ENCODE measurements at regions not wholly inside any gene's neighbourhood (a gene's known extent, or its start where the extent isn't known, plus 50 kb on each side); places are given as distances from the start of the nearest gene placed in this dataset.
A peak's percentile ranks its signal among the peaks of the same experiment; 100 is the strongest.

DNA sequence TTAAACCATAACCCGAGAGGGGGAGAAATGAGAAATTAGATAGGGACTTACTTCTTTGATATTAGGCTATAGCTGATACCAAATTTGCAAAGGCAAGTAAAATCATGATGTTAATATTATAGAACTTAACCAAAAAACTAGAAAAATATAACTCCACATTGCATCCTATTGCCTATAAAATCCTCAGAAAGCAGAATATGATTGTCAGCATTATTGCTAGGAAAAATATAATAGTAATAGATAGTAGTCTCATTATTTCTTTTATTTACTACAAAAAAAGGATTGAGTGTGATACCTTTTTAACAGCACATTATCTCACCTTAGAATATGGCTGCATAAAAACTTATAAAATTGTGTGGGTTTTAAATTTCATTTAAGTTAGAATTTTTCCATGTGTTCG is 206.5 kb upstream of the CDIN1 start:
- Histone ChIP-seq H3K27ac (ENCODE audit: low read length) (no peak overlapping the region), H3K4me1 (ENCODE audit: control insufficient read depth, insufficient read depth, low read length) (no peaks in the 10 kb centered on the region), H3K9me3 (ENCODE audit: control insufficient read depth, low read length) (no peaks in the 10 kb centered on the region), H3K4me3 (ENCODE audit: low read length) (no peak overlapping the region), H3K27me3 (ENCODE audit: control insufficient read depth, insufficient read depth) (no peaks in the 10 kb centered on the region)
- WGBS, result 93% methylated on average over 2 of the region's 2 CpGs
- DNase-seq (no peak), ATAC-seq (no peak)
- intact Hi-C loops (cut with DNase I), result no loop called here

DNA sequence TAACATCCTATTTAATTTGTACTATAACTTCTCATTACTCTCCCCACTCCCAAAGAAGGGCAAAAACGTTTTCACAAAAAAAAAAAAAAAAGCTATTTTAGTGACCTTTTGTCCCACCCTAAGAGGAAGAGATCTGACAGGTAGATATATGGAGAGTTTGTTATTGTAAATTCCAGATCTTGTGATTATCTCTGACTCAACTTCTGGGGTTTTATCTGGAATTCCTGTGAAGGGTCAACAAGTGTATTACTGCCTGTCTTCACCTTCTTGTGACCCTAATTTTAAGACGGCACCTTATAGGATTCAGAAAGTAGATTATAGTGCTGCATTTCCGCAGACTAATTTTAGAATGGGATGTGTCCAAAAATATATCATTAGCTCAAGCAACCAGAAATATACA is 205.9 kb upstream of the CDIN1 start:
- Histone ChIP-seq H3K27ac (ENCODE audit: low read length) (no peak overlapping the region), H3K9me3 (ENCODE audit: control insufficient read depth, low read length) (no peaks in the 10 kb centered on the region), H3K4me1 (ENCODE audit: control insufficient read depth, insufficient read depth, low read length) (no peaks in the 10 kb centered on the region), H3K27me3 (ENCODE audit: control insufficient read depth, insufficient read depth) (no peaks in the 10 kb centered on the region), H3K4me3 (ENCODE audit: low read length) (no peak overlapping the region)
- WGBS, result 45% methylated on average over 3 of the region's 3 CpGs
- no peak for ATAC-seq
- no peak for DNase-seq
- intact Hi-C loops (cut with DNase I), result no loop called here

DNA sequence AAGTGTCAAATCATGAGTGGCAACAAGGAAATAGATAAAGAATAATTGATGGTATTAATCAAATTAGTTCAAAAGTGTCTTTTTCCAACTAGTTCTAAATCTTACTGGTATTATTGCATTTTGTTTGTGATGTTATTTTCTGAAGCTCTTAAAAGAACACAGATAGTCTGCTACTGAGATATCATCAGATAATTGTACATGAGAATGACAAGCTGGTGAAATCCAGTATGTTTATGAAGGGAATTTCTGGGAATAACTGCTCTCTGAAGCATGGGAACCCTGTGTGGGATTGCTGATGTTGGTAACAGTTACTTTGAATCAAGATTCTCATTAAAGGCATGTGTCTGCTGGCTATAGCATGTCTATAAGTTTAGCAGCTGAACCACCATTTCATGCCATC is 190.3 kb upstream of the CDIN1 start:
- H3K27me3 ChIP-seq (ENCODE audit: control insufficient read depth, insufficient read depth), result no peaks in the 10 kb centered on the region
- no peaks in the 10 kb centered on the region for H3K9me3 ChIP-seq (ENCODE audit: control insufficient read depth, low read length)
- ATAC-seq, result no peak
- no peak overlapping the region for H3K4me3 ChIP-seq (ENCODE audit: low read length)
- intact Hi-C loops (cut with DNase I), result no loop called here
- H3K4me1 ChIP-seq (ENCODE audit: control insufficient read depth, insufficient read depth, low read length), result no peaks in the 10 kb centered on the region
- no peak for DNase-seq
- H3K27ac ChIP-seq (ENCODE audit: low read length), result no peak overlapping the region

- no peaks in the 10 kb centered on the region for H3K27me3 ChIP-seq (ENCODE audit: control insufficient read depth, insufficient read depth)
- H3K9me3 ChIP-seq (ENCODE audit: control insufficient read depth, low read length), result no peaks in the 10 kb centered on the region
- no peak overlapping the region for H3K27ac ChIP-seq (ENCODE audit: low read length)
- no peak overlapping the region for H3K4me3 ChIP-seq (ENCODE audit: low read length)
- intact Hi-C loops (cut with DNase I), result no loop called here
- 69% methylated on average over 2 of the region's 2 CpGs for WGBS
- H3K4me1 ChIP-seq (ENCODE audit: control insufficient read depth, insufficient read depth, low read length), result no peaks in the 10 kb centered on the region
- ATAC-seq (no peak), DNase-seq (no peak)
Measured at GRCh38 chr15:36390491-36390890, 188.9 kb upstream of the CDIN1 start.

DNA sequence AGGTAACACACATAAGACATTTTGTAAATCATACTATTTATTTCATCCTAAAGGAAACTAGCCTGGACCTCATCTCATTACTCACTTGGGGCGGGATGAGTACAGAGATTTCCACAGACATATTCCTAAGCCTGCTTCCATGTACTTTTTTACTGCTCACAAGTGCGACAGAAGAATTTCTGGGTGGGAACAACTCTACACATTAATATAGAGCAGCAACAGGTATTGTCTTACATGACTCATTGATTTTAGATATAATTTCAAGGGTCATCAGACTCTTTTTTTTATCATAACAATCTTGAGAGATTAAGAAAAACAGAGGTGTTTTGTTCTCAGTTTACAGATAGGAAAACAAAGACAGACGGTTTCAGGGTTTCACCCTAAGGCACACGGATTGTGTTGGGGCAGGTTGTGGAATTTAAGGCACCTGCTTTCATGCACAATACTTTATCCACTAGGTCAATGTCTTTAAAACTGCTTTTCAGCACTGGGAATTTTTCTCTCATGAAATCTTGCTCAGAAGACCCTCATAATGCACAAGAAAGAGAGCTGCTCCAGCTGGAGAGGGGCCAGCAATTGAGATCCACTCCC is 186.7 kb upstream of the CDIN1 start:
- Histone ChIP-seq H3K4me1 (ENCODE audit: control insufficient read depth, insufficient read depth, low read length) (no peaks in the 10 kb centered on the region), H3K9me3 (ENCODE audit: control insufficient read depth, low read length) (no peaks in the 10 kb centered on the region), H3K27ac (ENCODE audit: low read length) (no peak overlapping the region), H3K4me3 (ENCODE audit: low read length) (no peak overlapping the region), H3K27me3 (ENCODE audit: control insufficient read depth, insufficient read depth) (no peaks in the 10 kb centered on the region)
- intact Hi-C loops (cut with DNase I), result no loop called here
- DNase-seq (no peak), ATAC-seq (no peak)
- WGBS, result 72% methylated on average over 4 of the region's 4 CpGs

DNA sequence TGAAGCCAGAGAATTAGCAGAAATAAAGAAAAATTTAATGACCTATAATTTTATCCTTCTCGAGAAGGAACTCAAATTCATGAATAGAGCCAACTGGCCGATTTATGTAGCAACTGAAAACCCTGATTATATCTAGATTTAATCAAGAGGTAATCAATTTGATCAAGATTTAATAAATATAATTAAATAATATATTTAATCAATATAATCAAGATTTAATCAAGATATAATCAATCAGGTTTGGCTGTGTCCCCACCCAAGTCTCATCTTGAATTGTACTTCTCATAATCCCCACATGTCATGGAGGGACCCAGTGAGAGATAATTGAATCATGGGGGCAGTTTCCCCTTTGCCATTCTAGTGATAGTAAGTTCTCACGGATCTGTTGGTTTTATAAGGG is 181.2 kb upstream of the CDIN1 start:
- ATAC-seq (no peak), DNase-seq (no peak)
- no peak overlapping the region for H3K27ac ChIP-seq (ENCODE audit: low read length)
- no peaks in the 10 kb centered on the region for H3K27me3 ChIP-seq (ENCODE audit: control insufficient read depth, insufficient read depth)
- H3K4me1 ChIP-seq (ENCODE audit: control insufficient read depth, insufficient read depth, low read length), result no peaks in the 10 kb centered on the region
- H3K9me3 ChIP-seq (ENCODE audit: control insufficient read depth, low read length), result no peaks in the 10 kb centered on the region
- intact Hi-C loops (cut with DNase I), result no loop called here
- 91% methylated on average over 3 of the region's 3 CpGs for WGBS
- no peak overlapping the region for H3K4me3 ChIP-seq (ENCODE audit: low read length)

GRCh38 chr15:36399276-36399675 is 180.2 kb upstream of the CDIN1 start:
- DNase-seq, result no peak
- no peak overlapping the region for H3K4me3 ChIP-seq (ENCODE audit: low read length)
- no peaks in the 10 kb centered on the region for H3K9me3 ChIP-seq (ENCODE audit: control insufficient read depth, low read length)
- H3K27me3 ChIP-seq (ENCODE audit: control insufficient read depth, insufficient read depth), result no peaks in the 10 kb centered on the region
- no peaks in the 10 kb centered on the region for H3K4me1 ChIP-seq (ENCODE audit: control insufficient read depth, insufficient read depth, low read length)
- no peak overlapping the region for H3K27ac ChIP-seq (ENCODE audit: low read length)
- no peak for ATAC-seq
- 86% methylated on average over 9 of the region's 9 CpGs for WGBS
- intact Hi-C loops (cut with DNase I), result no loop called here

DNA sequence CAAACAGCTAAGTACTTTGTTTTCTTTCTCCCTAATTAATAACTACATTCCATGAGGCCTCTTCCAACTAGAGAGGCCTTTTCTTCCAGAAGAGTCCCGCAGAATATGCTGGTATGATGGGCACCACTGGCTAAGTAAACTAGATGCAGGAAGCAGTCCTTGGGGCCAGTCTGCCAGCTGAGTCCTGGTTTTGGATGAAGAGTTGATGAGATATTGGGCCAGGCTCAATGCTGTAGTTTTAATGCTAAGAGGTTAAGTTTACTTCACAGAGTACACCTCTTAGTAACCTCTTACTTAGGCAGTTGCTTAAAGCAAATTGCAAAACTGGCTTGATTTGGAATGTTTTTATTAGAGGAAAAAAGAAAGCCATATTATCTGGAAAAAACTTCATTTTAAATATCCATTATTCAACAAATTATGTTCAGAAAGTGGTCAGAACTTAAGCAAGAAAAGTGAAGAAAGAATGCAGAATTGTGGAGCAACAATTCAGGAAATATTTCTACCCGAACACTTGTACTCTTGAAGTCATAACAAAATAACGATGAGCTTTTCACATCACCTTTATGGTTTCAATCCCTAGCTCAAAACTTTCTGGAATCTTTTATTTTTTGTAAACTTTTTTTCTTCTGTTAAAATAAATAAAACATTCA is 178.4 kb upstream of the CDIN1 start:
- Histone ChIP-seq H3K27me3 (ENCODE audit: control insufficient read depth, insufficient read depth) (no peaks in the 10 kb centered on the region), H3K4me3 (ENCODE audit: low read length) (no peak overlapping the region), H3K9me3 (ENCODE audit: control insufficient read depth, low read length) (no peaks in the 10 kb centered on the region), H3K4me1 (ENCODE audit: control insufficient read depth, insufficient read depth, low read length) (no peaks in the 10 kb centered on the region), H3K27ac (ENCODE audit: low read length) (no peak overlapping the region)
- intact Hi-C loops (cut with DNase I), result no loop called here
- no peak for DNase-seq
- WGBS, result 91% methylated on average over 3 of the region's 3 CpGs
- no peak for ATAC-seq

- H3K27me3 ChIP-seq (ENCODE audit: control insufficient read depth, insufficient read depth), result no peaks in the 10 kb centered on the region
- intact Hi-C loops (cut with DNase I), result no loop called here
- 77% methylated on average over 3 of the region's 3 CpGs for WGBS
- H3K4me3 ChIP-seq (ENCODE audit: low read length), result peak overlapping the region; percentile 42
- DNase-seq, result no peak
- no peaks in the 10 kb centered on the region for H3K9me3 ChIP-seq (ENCODE audit: control insufficient read depth, low read length)
- H3K4me1 ChIP-seq (ENCODE audit: control insufficient read depth, insufficient read depth, low read length), result no peaks in the 10 kb centered on the region
- ATAC-seq, result no peak
- H3K27ac ChIP-seq (ENCODE audit: low read length), result no peak overlapping the region
Measured at GRCh38 chr15:36401586-36401966, 177.8 kb upstream of the CDIN1 start.

- Histone ChIP-seq H3K4me3 (ENCODE audit: low read length) (no peak overlapping the region), H3K9me3 (ENCODE audit: control insufficient read depth, low read length) (no peaks in the 10 kb centered on the region), H3K27me3 (ENCODE audit: control insufficient read depth, insufficient read depth) (no peaks in the 10 kb centered on the region), H3K27ac (ENCODE audit: low read length) (no peak overlapping the region), H3K4me1 (ENCODE audit: control insufficient read depth, insufficient read depth, low read length) (no peaks in the 10 kb centered on the region)
- DNase-seq (no peak), ATAC-seq (no peak)
- 72% methylated on average over 5 of the region's 5 CpGs for WGBS
- intact Hi-C loops (cut with DNase I), result no loop called here
Measured at GRCh38 chr15:36403351-36403750, 176.1 kb upstream of the CDIN1 start.

GRCh38 chr15:36406366-36406765 is 173.1 kb upstream of the CDIN1 start:
- no peak overlapping the region for H3K27ac ChIP-seq (ENCODE audit: low read length)
- 79% methylated on average over 3 of the region's 3 CpGs for WGBS
- no peaks in the 10 kb centered on the region for H3K9me3 ChIP-seq (ENCODE audit: control insufficient read depth, low read length)
- no peak for DNase-seq
- no peak for ATAC-seq
- H3K27me3 ChIP-seq (ENCODE audit: control insufficient read depth, insufficient read depth), result no peaks in the 10 kb centered on the region
- intact Hi-C loops (cut with DNase I), result no loop called here
- H3K4me1 ChIP-seq (ENCODE audit: control insufficient read depth, insufficient read depth, low read length), result no peaks in the 10 kb centered on the region
- H3K4me3 ChIP-seq (ENCODE audit: low read length), result no peak overlapping the region

- Histone ChIP-seq H3K9me3 (ENCODE audit: control insufficient read depth, low read length) (no peaks in the 10 kb centered on the region), H3K4me1 (ENCODE audit: control insufficient read depth, insufficient read depth, low read length) (no peaks in the 10 kb centered on the region), H3K27me3 (ENCODE audit: control insufficient read depth, insufficient read depth) (no peaks in the 10 kb centered on the region), H3K27ac (ENCODE audit: low read length) (no peak overlapping the region), H3K4me3 (ENCODE audit: low read length) (no peak overlapping the region)
- intact Hi-C loops (cut with DNase I), result no loop called here
- DNase-seq (no peak), ATAC-seq (no peak)
- WGBS, result 62% methylated on average over 3 of the region's 3 CpGs
Measured at GRCh38 chr15:36406911-36407310, 172.5 kb upstream of the CDIN1 start.

Data from right cardiac atrium (tissue), 5 donors.